CD4-positive, alpha-beta T cell treated with Interleukin-4 for 4 hours (primary cell): ENCODE measurements at regions not wholly inside any gene's neighbourhood (a gene's known extent, or its start where the extent isn't known, plus 50 kb on each side); places are given as distances from the start of the nearest gene placed in this dataset.

Source experiments
- DNase-seq: peaks from one replicate; pipeline ENCODE4 v3.0.0-alpha.2; 2020

GRCh38 chr14:104444159-104445030 is 135.2 kb upstream of the C14orf180 start:
- DNase-seq = no peak

DNA sequence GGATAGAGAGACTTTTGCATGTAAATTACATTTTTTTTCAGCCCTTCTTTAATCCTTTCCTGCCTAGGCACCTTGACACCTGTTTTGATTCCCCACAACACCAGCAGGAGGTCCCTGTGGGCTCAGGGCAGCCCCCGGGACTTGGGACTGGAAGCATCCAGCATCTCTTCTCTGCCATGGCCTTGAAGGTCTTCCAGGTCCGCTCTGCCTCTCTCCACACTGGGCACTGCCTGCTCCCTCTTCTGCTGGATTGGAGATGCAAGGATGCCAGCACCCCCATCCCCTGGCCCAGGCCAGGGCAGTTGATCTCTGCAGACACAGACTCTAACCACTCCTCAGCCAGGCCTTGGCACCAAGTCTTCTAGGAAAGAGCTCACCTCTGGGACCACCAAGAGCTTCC is 134.5 kb upstream of the C14orf180 start:
- no peak for DNase-seq

GRCh38 chr14:104445832-104446381 is 133.7 kb upstream of the C14orf180 start:
- DNase-seq = no peak

DNA sequence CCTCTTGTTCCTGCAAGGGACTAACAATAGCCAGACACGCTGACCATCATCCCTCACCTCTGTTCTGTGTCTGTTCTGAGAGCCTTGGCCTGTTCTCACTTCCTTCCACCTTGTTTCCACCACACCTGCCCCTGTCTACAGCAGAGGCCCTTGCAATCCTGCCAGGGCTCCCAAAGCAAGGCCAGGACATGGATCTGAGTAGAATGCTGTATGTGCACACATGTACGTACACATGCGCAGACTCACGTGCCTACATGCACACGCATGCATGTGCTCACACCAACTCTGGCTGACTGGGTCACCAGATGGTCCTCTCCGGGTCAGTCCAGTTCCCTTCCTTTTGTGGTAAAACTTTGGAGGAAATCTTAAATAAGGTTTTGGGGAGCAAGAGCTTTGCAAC is 133.0 kb upstream of the C14orf180 start:
- no peak for DNase-seq

GRCh38 chr14:104447750-104448149 is 131.8 kb upstream of the C14orf180 start:
- DNase-seq = no peak

GRCh38 chr14:104448321-104448720 is 131.2 kb upstream of the C14orf180 start:
- no peak for DNase-seq

DNA sequence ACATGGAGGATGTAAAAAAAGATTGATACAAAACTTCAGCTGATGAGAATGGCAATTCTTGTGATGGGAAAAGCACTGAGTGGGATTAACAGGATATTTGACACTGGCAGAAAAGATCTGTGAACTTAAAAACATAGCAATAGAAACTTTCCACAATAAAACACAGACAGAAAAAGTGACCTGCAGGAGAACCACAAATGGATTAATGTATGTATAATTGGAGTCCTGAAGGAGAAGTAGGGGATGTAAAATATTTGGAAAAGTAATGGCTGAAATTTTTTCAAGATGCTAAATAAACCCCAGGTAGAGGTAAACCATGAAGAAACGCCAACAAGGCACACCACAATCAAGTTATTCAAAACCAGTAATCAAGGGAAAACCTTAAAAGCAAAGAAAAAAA is 130.8 kb upstream of the C14orf180 start:
- DNase-seq = no peak

DNA sequence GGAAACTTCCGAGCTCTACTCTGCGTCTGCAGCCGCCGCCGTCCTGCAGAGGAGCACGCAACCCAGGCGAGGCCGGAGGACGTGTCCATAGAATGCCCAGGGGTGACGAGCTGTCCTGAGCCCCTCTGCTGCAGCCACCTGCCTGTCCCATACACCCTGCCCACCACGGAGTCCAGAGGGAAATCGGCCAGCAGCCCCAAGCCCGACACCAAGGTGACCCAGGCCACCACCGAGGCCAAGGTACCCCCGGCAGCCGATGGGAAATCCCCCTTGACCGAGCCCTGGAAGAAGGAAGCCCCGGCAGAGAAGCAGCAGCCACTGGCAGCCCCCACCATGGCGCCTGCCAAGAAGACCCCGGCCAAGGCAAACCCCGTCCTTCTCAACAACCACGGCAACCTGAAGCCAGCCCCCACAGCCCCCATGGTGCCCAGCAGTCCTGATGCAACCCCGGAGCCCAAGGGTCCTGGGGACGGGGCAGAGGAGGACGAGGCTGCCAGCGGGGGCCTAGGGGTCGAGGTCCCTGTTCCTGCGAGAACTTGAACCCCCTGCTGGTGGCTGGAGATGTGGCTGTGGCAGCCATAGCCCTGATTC is 128.7 kb upstream of the C14orf180 start:
- no peak for DNase-seq

- DNase-seq = no peak
These were observed 128.1 kb upstream of the C14orf180 start for GRCh38 chr14:104451474-104451873.

GRCh38 chr14:104458845-104459244 is 120.7 kb upstream of the C14orf180 start:
- DNase-seq = no peak

- DNase-seq = no peak
These were observed 118.5 kb upstream of the C14orf180 start for GRCh38 chr14:104460791-104461651.

DNA sequence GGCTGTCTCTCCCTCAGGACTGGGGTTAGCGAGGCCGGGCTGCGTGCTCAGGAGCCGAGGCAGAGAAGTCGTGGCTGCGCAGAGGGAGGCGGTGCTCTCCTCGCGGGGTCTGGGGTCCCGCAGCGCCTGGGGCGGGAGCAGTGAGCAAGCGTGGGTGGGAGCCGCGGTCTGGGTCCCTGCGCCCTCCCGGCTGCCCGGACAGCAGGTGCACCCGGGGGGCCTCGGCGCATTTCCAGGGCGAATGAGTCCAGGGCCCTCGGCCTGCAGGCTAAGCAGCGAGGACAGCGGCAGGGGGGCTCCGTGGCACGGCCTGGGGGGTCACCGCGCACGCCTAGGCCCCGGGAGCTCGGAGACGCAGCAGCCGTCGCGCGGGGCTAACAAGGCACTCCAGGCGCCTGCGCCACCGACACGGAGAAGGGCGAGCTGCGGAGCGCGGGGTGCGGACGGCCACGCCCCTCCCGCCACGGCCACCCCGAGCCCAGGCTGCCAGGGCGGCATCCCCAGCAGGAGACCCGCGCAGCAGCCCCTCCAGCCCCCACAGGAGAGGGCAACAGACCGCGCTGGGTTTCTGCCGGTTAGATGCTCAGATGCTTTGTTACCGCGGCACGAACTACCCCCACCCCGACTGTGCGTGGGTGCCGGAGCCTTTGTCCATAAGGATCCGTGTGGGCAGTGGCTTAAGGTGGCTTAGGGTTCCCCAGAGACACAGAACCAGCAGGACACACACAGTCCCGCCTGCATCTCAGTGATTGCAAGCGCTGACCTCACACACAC is 117.7 kb upstream of the C14orf180 start:
- DNase-seq = no peak

DNA sequence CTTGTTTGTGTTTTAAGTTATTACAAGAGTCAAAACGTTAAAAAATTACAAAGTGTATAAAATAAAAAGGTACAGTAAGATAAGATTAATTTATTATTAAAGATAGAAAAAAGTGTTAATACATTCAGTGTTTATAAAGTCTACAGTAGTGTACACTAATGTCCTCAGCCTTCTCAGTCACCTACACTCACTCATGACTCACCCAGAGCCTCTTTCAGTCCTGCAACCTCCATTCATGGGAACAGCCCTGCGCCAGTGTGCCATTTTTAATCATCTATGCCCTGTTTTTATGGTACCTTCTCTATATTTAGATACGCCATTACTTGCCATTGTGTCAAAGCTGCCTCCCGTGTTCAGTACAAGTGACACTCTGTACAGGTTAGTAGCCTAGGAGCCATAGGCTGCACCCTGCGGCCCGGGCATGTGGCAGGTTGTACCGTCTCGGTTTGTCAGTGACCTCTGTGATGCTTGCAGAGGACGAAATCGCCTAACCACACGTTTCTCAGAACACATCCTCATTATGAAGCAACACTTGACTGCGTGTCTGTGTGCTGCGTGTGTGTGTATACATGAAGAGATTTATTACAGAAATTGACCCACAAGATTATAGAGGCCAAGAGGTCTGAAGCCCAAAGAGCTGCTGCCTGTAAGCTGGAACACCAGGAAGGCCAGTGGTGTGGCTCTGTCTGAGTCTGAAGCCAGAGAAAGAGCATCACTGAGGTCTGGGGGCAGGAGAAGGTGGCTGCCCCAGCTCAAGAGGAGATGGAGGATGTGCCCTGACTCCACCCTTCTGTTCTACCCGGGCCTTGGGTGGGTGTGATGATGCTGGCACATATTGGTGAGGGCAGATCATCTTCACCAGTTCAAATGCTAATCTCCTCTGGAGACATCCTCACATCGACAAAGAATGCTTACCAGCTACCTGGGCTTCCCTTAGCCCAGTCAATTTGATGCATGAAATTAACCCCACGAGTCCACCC is 116.6 kb upstream of the C14orf180 start:
- DNase-seq = no peak

GRCh38 chr14:104464907-104465306 is 114.7 kb upstream of the C14orf180 start:
- no peak for DNase-seq

DNA sequence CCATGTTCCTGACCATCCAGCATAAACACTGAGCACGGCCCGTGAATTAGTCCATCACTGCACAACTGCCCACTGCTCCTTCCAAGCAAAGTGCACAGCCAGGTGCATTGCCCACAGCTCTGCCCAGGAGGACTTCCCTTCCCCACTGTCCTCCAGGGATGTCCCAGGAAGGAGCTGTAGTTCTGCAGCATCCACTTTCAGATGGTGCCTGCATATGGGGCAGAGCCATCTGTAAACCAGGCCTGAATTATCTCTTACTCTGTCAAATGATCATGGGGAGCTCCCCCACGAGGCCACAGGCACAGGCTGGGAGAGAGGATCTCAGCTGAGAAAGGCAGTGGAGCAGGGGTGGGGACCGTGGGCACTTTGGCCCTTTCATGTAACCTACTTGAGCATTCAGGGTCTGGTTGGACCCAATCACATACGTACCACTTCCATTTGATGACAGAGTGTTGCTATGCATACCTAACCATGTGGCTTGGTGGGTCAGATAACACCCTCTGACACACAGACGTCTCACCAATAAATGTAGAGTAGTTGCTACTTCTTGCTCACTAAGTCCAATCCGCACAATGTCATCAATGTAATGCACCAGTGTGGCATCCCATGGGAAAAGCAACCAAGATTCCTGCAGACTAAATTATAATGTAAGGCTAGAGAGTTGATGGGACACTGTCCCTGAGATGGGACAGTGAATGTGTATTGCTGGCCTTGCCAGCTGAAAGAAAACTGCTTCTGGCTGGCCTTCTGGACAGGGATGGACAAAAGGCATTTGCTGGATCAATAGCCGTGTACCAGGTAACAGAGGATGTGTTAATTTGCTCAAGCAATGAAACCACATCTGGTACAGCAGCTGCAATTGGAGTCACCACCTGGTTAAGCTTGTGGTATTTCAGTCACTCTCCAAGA is 113.8 kb upstream of the C14orf180 start:
- DNase-seq = no peak

GRCh38 chr14:104467236-104467635 is 112.3 kb upstream of the C14orf180 start:
- no peak for DNase-seq

DNA sequence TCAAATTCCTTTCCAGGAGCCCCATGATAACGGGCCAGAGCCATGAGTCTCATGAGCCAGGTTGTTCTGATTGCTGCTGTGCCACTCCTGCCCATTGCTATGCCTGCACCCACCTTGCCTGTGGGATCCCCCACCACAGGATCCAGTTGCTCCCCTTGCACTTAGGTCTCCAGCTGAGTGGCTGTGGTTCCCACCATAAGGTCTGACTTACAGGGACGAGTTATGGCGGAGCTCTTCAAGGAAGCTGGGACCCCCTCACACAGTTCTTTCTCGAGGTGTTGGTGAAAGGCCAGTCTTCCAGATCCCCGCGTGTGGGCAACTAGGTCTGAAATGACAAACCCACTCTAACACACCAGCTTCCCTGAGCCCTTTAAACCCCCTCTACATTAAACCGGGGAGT is 111.9 kb upstream of the C14orf180 start:
- no peak for DNase-seq

DNA sequence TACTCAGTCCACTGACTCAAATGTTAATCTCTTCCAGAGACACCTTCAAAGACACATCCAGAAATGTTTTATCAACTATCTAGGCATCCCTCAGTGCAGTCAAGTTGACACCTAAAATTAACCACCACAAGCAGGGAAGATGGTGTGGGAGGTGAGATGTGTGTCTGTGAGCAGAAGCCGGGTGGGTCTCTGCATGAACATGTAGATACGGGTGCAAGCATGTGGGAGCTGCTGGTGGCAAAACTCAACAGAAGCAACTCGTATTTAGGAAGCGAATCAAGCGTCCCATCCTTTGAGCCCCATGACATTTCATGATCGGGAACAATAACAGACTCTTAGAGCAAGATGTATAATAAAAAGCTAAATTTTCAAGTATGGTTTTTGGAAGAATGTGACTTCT is 110.0 kb upstream of the C14orf180 start:
- DNase-seq = no peak

GRCh38 chr14:104470588-104470987 is 109.0 kb upstream of the C14orf180 start:
- no peak for DNase-seq

- DNase-seq = no peak
These were observed 108.5 kb upstream of the C14orf180 start for GRCh38 chr14:104471114-104471513.
